Fibroblast of skin of scalp (primary cell): ENCODE measurements at regions not wholly inside any gene's neighbourhood (a gene's known extent, or its start where the extent isn't known, plus 50 kb on each side); places are given as distances from the start of the nearest gene placed in this dataset.
A peak's percentile ranks its signal among the peaks of the same experiment; 100 is the strongest.

Source experiments
- DNase-seq: peaks from one replicate; pipeline ENCODE4 v3.0.0-alpha.2; 2013

GRCh38 chr7:1286946-1287645 lies 54.4 kb downstream of the UNCX start:
- no peak for DNase-seq

- no peak for DNase-seq
These were observed 55.1 kb downstream of the UNCX start for GRCh38 chr7:1287752-1288201.

- DNase-seq, result no peak
These were observed 55.8 kb downstream of the UNCX start for GRCh38 chr7:1288390-1288995.

- no peak for DNase-seq
These were observed 56.4 kb downstream of the UNCX start for GRCh38 chr7:1288996-1289551.

- DNase-seq, result no peak
These were observed 57.0 kb downstream of the UNCX start for GRCh38 chr7:1289666-1290025.

GRCh38 chr7:1290026-1290678 lies 57.5 kb downstream of the UNCX start:
- DNase-seq, result peak; percentile 52

GRCh38 chr7:1290679-1291356 lies 58.1 kb downstream of the UNCX start:
- peak; percentile 74 for DNase-seq

- no peak for DNase-seq
These were observed 58.7 kb downstream of the UNCX start for GRCh38 chr7:1291357-1291689.

- DNase-seq, result no peak
These were observed 59.4 kb downstream of the UNCX start for GRCh38 chr7:1291845-1292765.

- DNase-seq, result no peak
These were observed 60.5 kb downstream of the UNCX start for GRCh38 chr7:1292972-1293830.

GRCh38 chr7:1293950-1294411 lies 61.3 kb downstream of the UNCX start:
- no peak for DNase-seq

GRCh38 chr7:1295776-1296355 lies 63.2 kb downstream of the UNCX start:
- no peak for DNase-seq

- DNase-seq, result no peak
These were observed 63.8 kb downstream of the UNCX start for GRCh38 chr7:1296356-1296981.

- DNase-seq, result no peak
These were observed 64.6 kb downstream of the UNCX start for GRCh38 chr7:1297017-1297960.

- DNase-seq, result no peak
These were observed 65.6 kb downstream of the UNCX start for GRCh38 chr7:1298051-1298930.

GRCh38 chr7:1298931-1299885 lies 66.5 kb downstream of the UNCX start:
- DNase-seq, result no peak

- no peak for DNase-seq
These were observed 67.5 kb downstream of the UNCX start for GRCh38 chr7:1300206-1300605.
